IMR-90 (cell line): ENCODE measurements at regions not wholly inside any gene's neighbourhood (a gene's known extent, or its start where the extent isn't known, plus 50 kb on each side); places are given as distances from the start of the nearest gene placed in this dataset.

Experiments
- ATAC-seq: fragments of 200-7000 bp; cut with Tn5 transposase; 2 replicates; pipeline ENCODE4 v1.9.1; 2020; ENCODE audit warnings: low read depth, mild to moderate bottlenecking, moderate library complexity
- BruUV-seq: library from RNA; stranded (reverse); fragments of 400-500 nt; replicated peaks from 2 replicates; lab custom pipeline; 2021; lab: Mats Ljungman, UMichigan
- CTCF ChIA-PET: fragments of 300-600 bp; formaldehyde crosslinking; extraction: SDS; loops from one replicate; lab custom pipeline; 2021; ENCODE audit warnings: antibody characterized with exemption; lab: Yijun Ruan, JAX
- POLR2A ChIA-PET: fragments of 300-600 bp; sonication (Branson Sonifier 250); formaldehyde crosslinking; loops from one replicate; lab custom pipeline; 2022; ENCODE audit warnings: antibody characterized with exemption; ENCODE audit not compliant: unreplicated experiment; lab: Charles Lee
- DNase-seq: peaks from one replicate; pipeline ENCODE4 v3.0.0; 2013
- H2AFZ ChIP-seq: replicated peaks from 2 replicates; pipeline ENCODE3; 2013; ENCODE audit warnings: low read length, mild to moderate bottlenecking; ENCODE audit not compliant: poor library complexity
- H2AK5ac ChIP-seq: 2 replicates; pipeline ENCODE4 v1.6.1; 2013; ENCODE audit warnings: low read depth, low read length, inconsistent platforms
- H2AK9ac ChIP-seq: replicated peaks from 2 replicates; pipeline ENCODE3; 2013; ENCODE audit warnings: mild to moderate bottlenecking, low read depth, low read length, moderate library complexity; ENCODE audit not compliant: poor library complexity
- H2BK120ac ChIP-seq: 2 replicates; pipeline ENCODE4 v1.6.1; 2013; ENCODE audit warnings: low read depth, low read length, inconsistent platforms
- H2BK15ac ChIP-seq: 3 replicates; pipeline ENCODE4 v1.6.1; 2013; ENCODE audit warnings: low read depth, low read length, inconsistent platforms
- H2BK20ac ChIP-seq: 2 replicates; pipeline ENCODE4 v1.6.1; 2013; ENCODE audit warnings: low read depth, mild to moderate bottlenecking, inconsistent platforms, low read length, moderate library complexity
- H2BK5ac ChIP-seq: 2 replicates; pipeline ENCODE4 v1.6.1; 2013; ENCODE audit warnings: mild to moderate bottlenecking, low read depth, low read length, inconsistent platforms; ENCODE audit not compliant: poor library complexity, severe bottlenecking
- H3K14ac ChIP-seq: replicated peaks from 2 replicates; pipeline ENCODE4 v1.6.1; 2013; ENCODE audit warnings: low read depth, low read length, inconsistent platforms
- H3K18ac ChIP-seq: 2 replicates; pipeline ENCODE4 v1.6.1; 2013; ENCODE audit warnings: low read depth, low read length, control low read depth
- H3K23ac ChIP-seq: 2 replicates; pipeline ENCODE4 v1.6.1; 2013; ENCODE audit warnings: low read depth, low read length, inconsistent platforms
- H3K27ac ChIP-seq: 2 replicates; pipeline ENCODE4 v1.5.1; 2013; ENCODE audit warnings: mild to moderate bottlenecking, control low read depth, low read length; ENCODE audit not compliant: insufficient read depth
- H3K27me3 ChIP-seq: 2 replicates; pipeline ENCODE4 v1.6.1; 2013; ENCODE audit warnings: low read length; ENCODE audit not compliant: control insufficient read depth, insufficient read depth
- H3K36me3 ChIP-seq: 2 replicates; pipeline ENCODE4 v1.6.1; 2013; ENCODE audit warnings: low read length, mixed read lengths; ENCODE audit not compliant: control insufficient read depth, insufficient read depth
- H3K4ac ChIP-seq: 2 replicates; pipeline ENCODE4 v1.6.1; 2013; ENCODE audit warnings: low read depth, low read length, inconsistent platforms
- H3K4me1 ChIP-seq: 2 replicates; pipeline ENCODE4 v1.6.1; 2013; ENCODE audit warnings: low read length, mixed read lengths; ENCODE audit not compliant: control insufficient read depth, insufficient read depth
- H3K4me2 ChIP-seq: 2 replicates; pipeline ENCODE4 v1.6.1; 2013; ENCODE audit warnings: low read depth, mild to moderate bottlenecking, control low read depth, low read length, moderate library complexity
- H3K4me3 ChIP-seq: 2 replicates; pipeline ENCODE4 v1.5.1; 2013; ENCODE audit warnings: low read depth, mild to moderate bottlenecking, control low read depth, low read length, moderate library complexity; ENCODE audit not compliant: insufficient read depth
- H3K56ac ChIP-seq: 2 replicates; pipeline ENCODE4 v1.6.1; 2013; ENCODE audit warnings: low read length, inconsistent platforms; ENCODE audit not compliant: insufficient read depth; ENCODE audit errors: extremely low read depth
- H3K79me1 ChIP-seq, 2 experiments: 2 replicates each; pipeline ENCODE4 v1.6.1; 2013; ENCODE audit warnings: low read length in 2 of 2, inconsistent platforms in 1 of 2, low read depth in 1 of 2
- H3K9ac ChIP-seq: 2 replicates; pipeline ENCODE4 v1.6.1; 2013; ENCODE audit warnings: low read depth, low read length, control low read depth
- H3K9me1 ChIP-seq: 2 replicates; pipeline ENCODE4 v1.6.1; 2013; ENCODE audit warnings: low read length, inconsistent platforms; ENCODE audit not compliant: insufficient read depth
- H3K9me3 ChIP-seq: 2 replicates; pipeline ENCODE4 v1.6.1; 2013; ENCODE audit warnings: low read length; ENCODE audit not compliant: control insufficient read depth, insufficient read depth
- H4K20me1 ChIP-seq: 2 replicates; pipeline ENCODE4 v1.6.1; 2013; ENCODE audit warnings: low read length, inconsistent platforms; ENCODE audit not compliant: insufficient read depth
- H4K5ac ChIP-seq: 2 replicates; pipeline ENCODE4 v1.6.1; 2013; ENCODE audit warnings: mild to moderate bottlenecking, low read depth, low read length, control low read depth
- H4K8ac ChIP-seq, 2 experiments: 2 replicates each; pipeline ENCODE4 v1.6.1; 2013; ENCODE audit warnings: low read depth in 2 of 2, low read length in 2 of 2, control low read depth in 1 of 2, inconsistent platforms in 1 of 2
- H4K91ac ChIP-seq: 2 replicates; pipeline ENCODE4 v1.6.1; 2013; ENCODE audit warnings: low read depth, low read length, inconsistent platforms; ENCODE audit not compliant: insufficient read depth
- FOS ChIP-seq: fragments of 150-350 bp; IDR thresholded peaks from 2 replicates; pipeline ENCODE4 v1.6.1; 2016; ENCODE audit warnings: low read depth, low read length
- NFE2L2 ChIP-seq: fragments of 150-350 bp; IDR thresholded peaks from 2 replicates; pipeline ENCODE4 v1.6.1; 2016; ENCODE audit warnings: low read depth, mild to moderate bottlenecking, low read length
- WGBS, 2 experiments: methylation state at CpG; one replicate each; pipeline versions ENCODE4 v1.1.5 to v1.1.7; 2013; ENCODE audit warnings: missing lambda C conversion rate in 2 of 2; ENCODE audit not compliant: insufficient read length in 1 of 2; ENCODE audit errors: extremely low coverage in 2 of 2; 5-methylcytosine and 5-hydroxymethylcytosine counted together
- dilution Hi-C: fragments of 300-500 bp; cut with HindIII; formaldehyde crosslinking; loops from one replicate; pipeline ENCODE4 v1.14.3; 2018; ENCODE audit warnings: low sequenced_read_pairs; ENCODE audit not compliant: unreplicated experiment
- in situ Hi-C: fragments of 300-500 bp; cut with MboI; formaldehyde crosslinking; loops from 3 replicates; pipeline ENCODE4 v1.14.3; 2019; ENCODE audit warnings: low sequenced_read_pairs, inconsistent platforms, mixed read lengths
- intact Hi-C: fragments of 100-400 bp; cut with micrococcal nuclease; formaldehyde crosslinking; loops from 2 replicates; pipeline ENCODE4 v1.10.0; 2022

GRCh38 chr6:63516186-63516944, 55.9 kb upstream of the LOC128125822 start:
- TF ChIP-seq NFE2L2 (no peak), FOS (no peak)
- Histone ChIP-seq H3K9ac (no peak overlapping the region), H4K20me1 (no peaks in the 10 kb centered on the region), H4K8ac (no peak overlapping the region), H2AFZ (no peak overlapping the region), H3K27ac (no peak overlapping the region), H2BK15ac (no peak overlapping the region; the same call in 2 of the 3 replicates), H2BK120ac (no peak overlapping the region), H3K56ac (no peak overlapping the region), H3K27me3 (peaks cover 2% of the 10 kb centered on the region; the same call in 1 of the 2 replicates), H4K5ac (no peak overlapping the region), H3K36me3 (no peaks in the 10 kb centered on the region), H3K4ac (no peak overlapping the region), H2AK9ac (no peak overlapping the region), H2BK20ac (no peak overlapping the region), H3K4me1 (no peaks in the 10 kb centered on the region), H3K14ac (no peak overlapping the region), H3K9me3 (no peaks in the 10 kb centered on the region), H2BK5ac (no peak overlapping the region), H3K79me1 (no peaks in the 10 kb centered on the region), H3K4me2 (no peak overlapping the region), H3K4me3 (no peak overlapping the region), H3K18ac (no peak overlapping the region), H2AK5ac (no peak overlapping the region), H3K9me1 (no peaks in the 10 kb centered on the region), H3K23ac (no peak overlapping the region), H4K91ac (no peak overlapping the region)
- dilution Hi-C loops (no loop called here), in situ Hi-C loops (no loop called here), intact Hi-C loops (no loop called here)
- CTCF ChIA-PET, result no interaction called here
- POLR2A ChIA-PET, result no interaction called here
- BruUV-seq, result no TSS peak
- no peak for DNase-seq
- no CpG with 5 or more reads among the region's 2 CpGs for WGBS, 2 experiments
- ATAC-seq, result no peak
